GM23248 (cell line): ENCODE measurements at regions not wholly inside any gene's neighbourhood (a gene's known extent, or its start where the extent isn't known, plus 50 kb on each side); places are given as distances from the start of the nearest gene placed in this dataset.

Experiments
- DNase-seq: peaks from one replicate; pipeline ENCODE4 v3.0.0-alpha.2; 2015
- H2AFZ ChIP-seq: fragments of 200-600 bp; sonication (generic); 2 replicates; pipeline ENCODE4 v1.6.1; 2016; ENCODE audit warnings: antibody characterized with exemption
- H3F3A ChIP-seq: fragments of 200-600 bp; sonication (generic); 2 replicates; pipeline ENCODE4 v1.6.1; 2016; ENCODE audit warnings: mild to moderate bottlenecking, antibody characterized with exemption, mixed run types; ENCODE audit not compliant: insufficient read depth
- H3K27ac ChIP-seq: fragments of 200-600 bp; sonication (generic); 2 replicates; pipeline ENCODE4 v1.5.1; 2016; ENCODE audit warnings: mild to moderate bottlenecking
- H3K27me3 ChIP-seq: fragments of 200-600 bp; sonication (generic); replicated peaks from 2 replicates; pipeline ENCODE4 v1.6.1; 2016; ENCODE audit warnings: mild to moderate bottlenecking; ENCODE audit not compliant: insufficient read depth
- H3K36me3 ChIP-seq: fragments of 200-600 bp; sonication (generic); 2 replicates; pipeline ENCODE4 v1.6.1; 2016; ENCODE audit warnings: low read depth, mild to moderate bottlenecking
- H3K4me1 ChIP-seq: fragments of 200-600 bp; sonication (generic); 2 replicates; pipeline ENCODE4 v1.6.1; 2016; ENCODE audit warnings: mild to moderate bottlenecking; ENCODE audit not compliant: insufficient read depth
- H3K4me2 ChIP-seq: fragments of 200-600 bp; sonication (generic); one replicate; pipeline ENCODE4 v1.6.1; 2016; ENCODE audit warnings: mild to moderate bottlenecking; ENCODE audit not compliant: unreplicated experiment
- H3K4me3 ChIP-seq: fragments of 200-600 bp; sonication (generic); 2 replicates; pipeline ENCODE4 v1.5.1; 2016; ENCODE audit warnings: mild to moderate bottlenecking
- H3K79me2 ChIP-seq: fragments of 200-600 bp; sonication (generic); 2 replicates; pipeline ENCODE4 v1.6.1; 2016; ENCODE audit warnings: mild to moderate bottlenecking; ENCODE audit not compliant: insufficient read depth
- H3K9ac ChIP-seq: fragments of 200-600 bp; sonication (generic); 2 replicates; pipeline ENCODE4 v1.6.1; 2016; ENCODE audit warnings: mild to moderate bottlenecking
- H3K9me2 ChIP-seq: fragments of 200-600 bp; sonication (generic); 2 replicates; pipeline ENCODE4 v1.6.1; 2016; ENCODE audit warnings: mixed run types, mild to moderate bottlenecking, moderate library complexity; ENCODE audit not compliant: insufficient read depth
- H3K9me3 ChIP-seq: fragments of 200-600 bp; sonication (generic); one replicate; pipeline ENCODE4 v1.6.1; 2017; ENCODE audit warnings: low read depth
- H4K20me1 ChIP-seq: fragments of 200-600 bp; sonication (generic); 2 replicates; pipeline ENCODE4 v1.6.0; 2016; ENCODE audit not compliant: insufficient read depth
- EZH2 ChIP-seq: fragments of 200-600 bp; sonication (generic); IDR thresholded peaks from 2 replicates; pipeline ENCODE4 v1.6.1; 2018; ENCODE audit warnings: antibody characterized with exemption, mild to moderate bottlenecking; ENCODE audit not compliant: insufficient read depth, poor library complexity, severe bottlenecking
- EZH2phosphoT487 ChIP-seq: fragments of 200-600 bp; sonication (generic); IDR thresholded peaks from 2 replicates; pipeline ENCODE4 v1.6.1; 2018; ENCODE audit warnings: antibody characterized with exemption, moderate library complexity, mild to moderate bottlenecking, low read depth; ENCODE audit not compliant: insufficient read depth
- WGBS, 2 experiments: methylation state at CpG; one replicate each; pipeline ENCODE4 v1.1.6; 2015 to 2017; ENCODE audit warnings: low lambda C conversion rate in 2 of 2, low coverage in 1 of 2; ENCODE audit errors: missing lambda C conversion rate in 2 of 2; 5-methylcytosine and 5-hydroxymethylcytosine counted together
- in situ Hi-C: fragments of 300-500 bp; cut with MboI; formaldehyde crosslinking; loops from 2 replicates; pipeline ENCODE4 v1.15.0; 2020

- Histone ChIP-seq H3K9ac (no peak overlapping the region), H3K27ac (no peak overlapping the region), H3K4me3 (no peak overlapping the region), H3K4me1 (no peaks in the 10 kb centered on the region), H3K36me3 (no peaks in the 10 kb centered on the region), H4K20me1 (no peaks in the 10 kb centered on the region), H3K9me2 (no peaks in the 10 kb centered on the region), H3K4me2 (no peak overlapping the region), H3K27me3 (no peaks in the 10 kb centered on the region), H3K79me2 (no peaks in the 10 kb centered on the region), H3F3A (no peaks in the 10 kb centered on the region), H2AFZ (no peak overlapping the region), H3K9me3 (no peaks in the 10 kb centered on the region)
- DNase-seq, result no peak
- TF ChIP-seq EZH2 (no peak), EZH2phosphoT487 (no peak)
- 81 to 85% methylated on average over 3 of the region's 3 CpGs for WGBS, 2 experiments
- in situ Hi-C loops, result no loop called here
Measured at GRCh38 chr5:173524136-173524535, 92.3 kb downstream of the BOD1 start.

GRCh38 chr5:173523388-173523787 lies 93.1 kb downstream of the BOD1 start:
- Histone ChIP-seq H3K9me2 (no peaks in the 10 kb centered on the region), H3K79me2 (no peaks in the 10 kb centered on the region), H3K4me2 (no peak overlapping the region), H2AFZ (no peak overlapping the region), H3F3A (no peaks in the 10 kb centered on the region), H3K9me3 (no peaks in the 10 kb centered on the region), H3K36me3 (no peaks in the 10 kb centered on the region), H3K9ac (no peak overlapping the region), H3K27ac (no peak overlapping the region), H3K4me3 (no peak overlapping the region), H3K27me3 (no peaks in the 10 kb centered on the region), H3K4me1 (no peaks in the 10 kb centered on the region), H4K20me1 (no peaks in the 10 kb centered on the region)
- whole genome bisulfite sequencing, 2 experiments, result 60 to 64% methylated on average over 2 of the region's 2 CpGs
- in situ Hi-C loops, result no loop called here
- TF ChIP-seq EZH2 (no peak), EZH2phosphoT487 (no peak)
- no peak for DNase-seq

- H3K9ac ChIP-seq, result no peak overlapping the region
- H2AFZ ChIP-seq, result no peak overlapping the region
- no peak overlapping the region for H3K27ac ChIP-seq
- H3K4me2 ChIP-seq, result no peak overlapping the region
- no peak for TF ChIP-seq EZH2
- TF ChIP-seq EZH2phosphoT487, result no peak
- no peaks in the 10 kb centered on the region for H3K27me3 ChIP-seq
- in situ Hi-C loops, result no loop called here
- H3F3A ChIP-seq, result no peaks in the 10 kb centered on the region
- no peak for DNase-seq
- no peaks in the 10 kb centered on the region for H3K9me3 ChIP-seq
- no peaks in the 10 kb centered on the region for H3K9me2 ChIP-seq
- H4K20me1 ChIP-seq, result no peaks in the 10 kb centered on the region
- H3K4me3 ChIP-seq, result no peak overlapping the region
- no peaks in the 10 kb centered on the region for H3K79me2 ChIP-seq
- no peaks in the 10 kb centered on the region for H3K36me3 ChIP-seq
- WGBS, 2 experiments, result 54 to 81% methylated on average over 1 of the region's 1 CpG
- no peaks in the 10 kb centered on the region for H3K4me1 ChIP-seq
Measured at GRCh38 chr5:173522518-173522917, 93.9 kb downstream of the BOD1 start.

- no peak overlapping the region for H3K4me3 ChIP-seq
- H3K9me2 ChIP-seq, result no peaks in the 10 kb centered on the region
- H3K9me3 ChIP-seq, result no peaks in the 10 kb centered on the region
- no peak overlapping the region for H3K27ac ChIP-seq
- whole genome bisulfite sequencing, 2 experiments, result 88 to 93% methylated on average over 6 of the region's 6 CpGs
- H3K79me2 ChIP-seq, result no peaks in the 10 kb centered on the region
- no peak for DNase-seq
- no peaks in the 10 kb centered on the region for H4K20me1 ChIP-seq
- no peak overlapping the region for H2AFZ ChIP-seq
- H3F3A ChIP-seq, result peaks cover 22% of the 10 kb centered on the region
- H3K4me1 ChIP-seq, result peaks cover 18% of the 10 kb centered on the region
- TF ChIP-seq EZH2phosphoT487, result no peak
- TF ChIP-seq EZH2, result no peak
- H3K27me3 ChIP-seq, result no peaks in the 10 kb centered on the region
- no peak overlapping the region for H3K4me2 ChIP-seq
- no peak overlapping the region for H3K9ac ChIP-seq
- H3K36me3 ChIP-seq, result no peaks in the 10 kb centered on the region
- in situ Hi-C loops, result no loop called here
Measured at GRCh38 chr5:173518856-173519255, 97.6 kb downstream of the BOD1 start.

GRCh38 chr5:173517648-173518047 lies 98.8 kb downstream of the BOD1 start:
- DNase-seq, result no peak
- H3K4me1 ChIP-seq, result peaks cover 30% of the 10 kb centered on the region
- TF ChIP-seq EZH2phosphoT487 (no peak), EZH2 (no peak)
- H3K4me3 ChIP-seq, result no peak overlapping the region
- no peak overlapping the region for H2AFZ ChIP-seq
- in situ Hi-C loops, result no loop called here
- no peaks in the 10 kb centered on the region for H3K36me3 ChIP-seq
- H3K4me2 ChIP-seq, result no peak overlapping the region
- H3K9me3 ChIP-seq, result no peaks in the 10 kb centered on the region
- no peaks in the 10 kb centered on the region for H4K20me1 ChIP-seq
- 69 to 70% methylated on average over 3 of the region's 3 CpGs for WGBS, 2 experiments
- no peak overlapping the region for H3K27ac ChIP-seq
- H3K9ac ChIP-seq, result no peak overlapping the region
- H3K27me3 ChIP-seq, result no peaks in the 10 kb centered on the region
- no peaks in the 10 kb centered on the region for H3K79me2 ChIP-seq
- peaks cover 34% of the 10 kb centered on the region for H3F3A ChIP-seq
- no peaks in the 10 kb centered on the region for H3K9me2 ChIP-seq
